GM13976 (cell line): ENCODE measurements at regions not wholly inside any gene's neighbourhood (a gene's known extent, or its start where the extent isn't known, plus 50 kb on each side); places are given as distances from the start of the nearest gene placed in this dataset.
"Not testable (repeated sequence)": the region's sequence is repeated elsewhere in the genome, so short reads cannot be mapped to it uniquely, and the experiment has no call there.

Source experiments
- DNase-seq: peaks from one replicate; pipeline ENCODE4 v3.0.0; 2012; ENCODE audit warnings: low spot score
- in situ Hi-C: fragments of 300-500 bp; cut with MboI; formaldehyde crosslinking; loops from one replicate; pipeline ENCODE4 v1.12.0; 2022; ENCODE audit warnings: low sequenced_read_pairs, mixed read lengths, inconsistent platforms; ENCODE audit not compliant: unreplicated experiment
- TF ChIP-seq, protein P1 (sequence below): IDR thresholded peaks from 2 replicates; pipeline ENCODE4 v1.5.1; 2012; ENCODE audit warnings: borderline replicate concordance, mild to moderate bottlenecking; ENCODE audit not compliant: insufficient read depth; ENCODE audit errors: extremely low read depth, missing control alignments, control extremely low read depth

DNA sequence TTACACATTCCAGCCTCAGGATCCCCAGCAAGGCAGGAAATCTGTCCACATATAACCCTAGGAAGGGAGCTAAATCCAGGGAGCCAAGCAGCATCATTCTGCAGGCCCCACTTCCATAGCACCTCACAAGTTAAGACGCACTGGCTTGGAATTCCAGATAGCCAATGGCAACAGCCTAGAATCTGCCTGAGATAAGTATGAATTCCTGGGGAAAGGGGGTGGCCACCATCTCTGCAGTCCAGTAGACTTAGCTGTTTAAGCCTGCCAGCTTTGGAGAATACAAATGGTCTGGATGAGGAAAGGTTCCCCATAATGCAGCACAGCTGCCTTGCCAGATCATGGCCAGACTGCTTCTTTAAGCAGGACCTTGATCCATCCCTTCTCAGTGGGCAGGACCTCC, 179.4 kb upstream of the PRSS1 start:
- DNase-seq = no peak
- in situ Hi-C loops = no loop called here
- TF ChIP-seq, protein P1, sequence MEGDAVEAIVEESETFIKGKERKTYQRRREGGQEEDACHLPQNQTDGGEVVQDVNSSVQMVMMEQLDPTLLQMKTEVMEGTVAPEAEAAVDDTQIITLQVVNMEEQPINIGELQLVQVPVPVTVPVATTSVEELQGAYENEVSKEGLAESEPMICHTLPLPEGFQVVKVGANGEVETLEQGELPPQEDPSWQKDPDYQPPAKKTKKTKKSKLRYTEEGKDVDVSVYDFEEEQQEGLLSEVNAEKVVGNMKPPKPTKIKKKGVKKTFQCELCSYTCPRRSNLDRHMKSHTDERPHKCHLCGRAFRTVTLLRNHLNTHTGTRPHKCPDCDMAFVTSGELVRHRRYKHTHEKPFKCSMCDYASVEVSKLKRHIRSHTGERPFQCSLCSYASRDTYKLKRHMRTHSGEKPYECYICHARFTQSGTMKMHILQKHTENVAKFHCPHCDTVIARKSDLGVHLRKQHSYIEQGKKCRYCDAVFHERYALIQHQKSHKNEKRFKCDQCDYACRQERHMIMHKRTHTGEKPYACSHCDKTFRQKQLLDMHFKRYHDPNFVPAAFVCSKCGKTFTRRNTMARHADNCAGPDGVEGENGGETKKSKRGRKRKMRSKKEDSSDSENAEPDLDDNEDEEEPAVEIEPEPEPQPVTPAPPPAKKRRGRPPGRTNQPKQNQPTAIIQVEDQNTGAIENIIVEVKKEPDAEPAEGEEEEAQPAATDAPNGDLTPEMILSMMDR = no peak

GRCh38 chr7:142568435-142569097, 180.7 kb upstream of the PRSS1 start:
- in situ Hi-C loops = no loop called here
- DNase-seq = no peak
- TF ChIP-seq, protein P1 = no peak

- TF ChIP-seq, protein P1 = no peak
- DNase-seq = no peak
- in situ Hi-C loops = no loop called here
Measured at GRCh38 chr7:142567201-142568075, 181.8 kb upstream of the PRSS1 start.

DNA sequence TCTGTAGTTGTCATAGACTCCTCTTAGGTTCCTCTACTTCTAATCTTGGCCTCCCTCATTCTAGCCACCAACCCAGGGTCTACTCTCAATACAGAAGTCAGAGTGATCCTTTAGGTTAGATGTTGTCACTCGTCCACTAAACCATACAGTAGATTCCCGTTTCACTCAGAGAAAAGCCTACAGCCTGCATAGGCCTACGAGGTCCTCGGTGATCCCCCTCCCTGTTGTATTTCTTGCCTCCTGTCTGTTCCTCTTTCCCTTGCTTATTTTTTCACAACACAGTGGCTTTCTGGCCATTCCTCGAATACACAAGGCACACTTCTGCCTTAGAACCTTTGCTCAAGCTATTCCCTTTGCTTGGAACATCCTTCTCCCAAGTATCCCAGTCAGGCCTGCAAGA, 183.0 kb upstream of the PRSS1 start:
- in situ Hi-C loops = no loop called here
- DNase-seq = no peak
- TF ChIP-seq, protein P1 = no peak

- DNase-seq, in situ Hi-C loops: not testable (repeated sequence)
Measured at GRCh38 chr7:142564125-142564524, 185.1 kb upstream of the PRSS1 start.

GRCh38 chr7:142563470-142563869, 185.8 kb upstream of the PRSS1 start:
- DNase-seq = no peak
- TF ChIP-seq, protein P1 = no peak
- in situ Hi-C loops = no loop called here

DNA sequence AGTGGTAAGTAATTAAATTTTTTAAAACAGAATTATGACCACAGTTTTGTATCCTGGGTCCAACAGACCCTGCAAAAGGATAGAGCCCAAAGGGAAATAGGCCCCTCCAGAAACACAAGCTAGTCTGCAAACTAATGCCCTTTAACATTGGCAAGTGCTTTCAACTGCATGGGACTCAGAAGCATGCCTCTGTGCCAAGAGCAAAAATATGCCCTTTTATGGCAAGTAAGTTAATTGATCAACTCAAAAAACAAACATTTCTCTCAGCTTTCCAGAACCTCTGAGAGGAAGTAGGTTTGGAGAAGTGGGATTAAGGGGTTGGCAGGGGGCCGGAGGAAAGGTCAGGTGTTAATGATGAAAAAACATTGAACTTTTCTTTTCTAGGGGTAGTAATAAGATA, 186.6 kb upstream of the PRSS1 start:
- in situ Hi-C loops = no loop called here
- TF ChIP-seq, protein P1 = no peak
- DNase-seq = no peak

- in situ Hi-C loops, DNase-seq: not testable (repeated sequence)
Measured at GRCh38 chr7:142561396-142561795, 187.9 kb upstream of the PRSS1 start.

GRCh38 chr7:142560770-142561169, 188.5 kb upstream of the PRSS1 start:
- DNase-seq, in situ Hi-C loops: not testable (repeated sequence)
